ENCODE measurements at regions not wholly inside any gene's neighbourhood (a gene's known extent, or its start where the extent isn't known, plus 50 kb on each side); places are given as distances from the start of the nearest gene placed in this dataset.

DNA sequence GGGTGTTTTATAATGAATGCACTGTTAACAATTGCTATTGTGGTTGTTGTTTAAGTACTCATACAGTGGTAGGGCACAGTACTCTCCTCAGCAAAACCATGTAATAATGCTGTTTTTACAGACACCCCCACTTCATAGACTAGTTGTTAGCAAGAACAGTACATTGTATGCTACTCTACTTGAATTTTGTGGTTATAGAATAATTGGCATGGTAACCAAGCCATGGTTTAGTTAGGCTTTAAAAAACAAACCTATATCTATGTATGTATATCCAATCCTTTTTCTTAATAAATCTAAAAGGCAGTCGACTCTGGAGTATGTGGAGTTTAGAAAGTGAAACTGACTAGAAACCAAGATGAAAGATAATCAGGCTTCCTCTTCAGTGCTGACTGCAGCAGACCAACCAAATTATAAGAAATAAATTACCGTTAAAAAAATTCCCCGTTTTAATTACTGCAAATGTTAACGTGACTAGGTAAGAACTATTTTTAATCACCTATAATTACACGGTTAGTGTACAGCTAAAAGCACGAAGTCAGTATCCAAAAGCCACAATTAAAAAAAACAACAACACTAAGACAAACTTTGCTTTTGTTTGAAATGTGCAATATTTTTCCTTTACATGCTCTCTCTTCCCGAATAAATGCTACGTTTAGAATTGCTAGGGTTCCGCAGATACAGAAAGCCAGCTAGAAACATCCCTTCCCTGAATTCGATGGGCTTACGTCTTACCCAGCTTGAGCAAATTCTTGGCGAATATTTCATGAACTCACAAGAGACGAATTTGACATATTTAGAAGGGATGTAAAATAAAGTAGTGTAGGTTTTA is 113.3 kb upstream of the SERTAD2 start:
- Mint-ChIP-seq H3K27me3 (ENCODE audit: low read depth) (peaks cover 59% of the 10 kb centered on the region), H3K36me3 (no peaks in the 10 kb centered on the region), H3K27ac (no peak overlapping the region), H3K4me3 (peak overlapping the region; percentile 94), H3K4me1 (peaks cover 23% of the 10 kb centered on the region), H3K9me3 (0 out of 2 replicates have a peak, but pooled peaks cover 4% of the 10 kb centered on the region)
- ChIA-PET CTCF (interaction anchor here (0.8 to 1.6 kb wide), 7 partner anchors 15 to 142 kb away, joined by 3 to 12 read pairs (median 4); partner anchors contain the start of gene SERTAD2), POLR2A (interaction anchor here (0.8 to 1.7 kb wide), 2 partner anchors 16 to 80 kb away, joined by 3 to 8 read pairs; no protein-coding TSS in a partner anchor)
- DNase-seq (ENCODE audit: low spot score) = no peak
- TF ChIP-seq NFE2L1 (CRISPR knock-in tag; IDR thresholded peaks at IDR 0.05) = no peak
- no peak for TF ChIP-seq ZNF423 (CRISPR knock-in tag; IDR thresholded peaks at IDR 0.05)
- TF ChIP-seq, protein P1, sequence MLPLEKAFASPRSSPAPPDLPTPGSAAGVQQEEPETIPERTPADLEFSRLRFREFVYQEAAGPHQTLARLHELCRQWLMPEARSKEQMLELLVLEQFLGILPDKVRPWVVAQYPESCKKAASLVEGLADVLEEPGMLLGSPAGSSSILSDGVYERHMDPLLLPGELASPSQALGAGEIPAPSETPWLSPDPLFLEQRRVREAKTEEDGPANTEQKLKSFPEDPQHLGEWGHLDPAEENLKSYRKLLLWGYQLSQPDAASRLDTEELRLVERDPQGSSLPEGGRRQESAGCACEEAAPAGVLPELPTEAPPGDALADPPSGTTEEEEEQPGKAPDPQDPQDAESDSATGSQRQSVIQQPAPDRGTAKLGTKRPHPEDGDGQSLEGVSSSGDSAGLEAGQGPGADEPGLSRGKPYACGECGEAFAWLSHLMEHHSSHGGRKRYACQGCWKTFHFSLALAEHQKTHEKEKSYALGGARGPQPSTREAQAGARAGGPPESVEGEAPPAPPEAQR (CRISPR knock-in tag; IDR thresholded peaks at IDR 0.05) = no peak
- TF ChIP-seq, protein P2, sequence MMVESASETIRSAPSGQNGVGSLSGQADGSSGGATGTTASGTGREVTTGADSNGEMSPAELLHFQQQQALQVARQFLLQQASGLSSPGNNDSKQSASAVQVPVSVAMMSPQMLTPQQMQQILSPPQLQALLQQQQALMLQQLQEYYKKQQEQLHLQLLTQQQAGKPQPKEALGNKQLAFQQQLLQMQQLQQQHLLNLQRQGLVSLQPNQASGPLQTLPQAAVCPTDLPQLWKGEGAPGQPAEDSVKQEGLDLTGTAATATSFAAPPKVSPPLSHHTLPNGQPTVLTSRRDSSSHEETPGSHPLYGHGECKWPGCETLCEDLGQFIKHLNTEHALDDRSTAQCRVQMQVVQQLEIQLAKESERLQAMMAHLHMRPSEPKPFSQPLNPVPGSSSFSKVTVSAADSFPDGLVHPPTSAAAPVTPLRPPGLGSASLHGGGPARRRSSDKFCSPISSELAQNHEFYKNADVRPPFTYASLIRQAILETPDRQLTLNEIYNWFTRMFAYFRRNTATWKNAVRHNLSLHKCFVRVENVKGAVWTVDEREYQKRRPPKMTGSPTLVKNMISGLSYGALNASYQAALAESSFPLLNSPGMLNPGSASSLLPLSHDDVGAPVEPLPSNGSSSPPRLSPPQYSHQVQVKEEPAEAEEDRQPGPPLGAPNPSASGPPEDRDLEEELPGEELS (CRISPR knock-in tag; IDR thresholded peaks at IDR 0.05) = no peak
- TF ChIP-seq, protein P3, sequence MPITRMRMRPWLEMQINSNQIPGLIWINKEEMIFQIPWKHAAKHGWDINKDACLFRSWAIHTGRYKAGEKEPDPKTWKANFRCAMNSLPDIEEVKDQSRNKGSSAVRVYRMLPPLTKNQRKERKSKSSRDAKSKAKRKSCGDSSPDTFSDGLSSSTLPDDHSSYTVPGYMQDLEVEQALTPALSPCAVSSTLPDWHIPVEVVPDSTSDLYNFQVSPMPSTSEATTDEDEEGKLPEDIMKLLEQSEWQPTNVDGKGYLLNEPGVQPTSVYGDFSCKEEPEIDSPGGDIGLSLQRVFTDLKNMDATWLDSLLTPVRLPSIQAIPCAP (CRISPR knock-in tag; IDR thresholded peaks at IDR 0.05) = no peak
- TF ChIP-seq, protein P4, sequence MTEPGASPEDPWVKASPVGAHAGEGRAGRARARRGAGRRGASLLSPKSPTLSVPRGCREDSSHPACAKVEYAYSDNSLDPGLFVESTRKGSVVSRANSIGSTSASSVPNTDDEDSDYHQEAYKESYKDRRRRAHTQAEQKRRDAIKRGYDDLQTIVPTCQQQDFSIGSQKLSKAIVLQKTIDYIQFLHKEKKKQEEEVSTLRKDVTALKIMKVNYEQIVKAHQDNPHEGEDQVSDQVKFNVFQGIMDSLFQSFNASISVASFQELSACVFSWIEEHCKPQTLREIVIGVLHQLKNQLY (CRISPR knock-in tag; IDR thresholded peaks at IDR 0.05) = no peak
- TF ChIP-seq, protein P5, sequence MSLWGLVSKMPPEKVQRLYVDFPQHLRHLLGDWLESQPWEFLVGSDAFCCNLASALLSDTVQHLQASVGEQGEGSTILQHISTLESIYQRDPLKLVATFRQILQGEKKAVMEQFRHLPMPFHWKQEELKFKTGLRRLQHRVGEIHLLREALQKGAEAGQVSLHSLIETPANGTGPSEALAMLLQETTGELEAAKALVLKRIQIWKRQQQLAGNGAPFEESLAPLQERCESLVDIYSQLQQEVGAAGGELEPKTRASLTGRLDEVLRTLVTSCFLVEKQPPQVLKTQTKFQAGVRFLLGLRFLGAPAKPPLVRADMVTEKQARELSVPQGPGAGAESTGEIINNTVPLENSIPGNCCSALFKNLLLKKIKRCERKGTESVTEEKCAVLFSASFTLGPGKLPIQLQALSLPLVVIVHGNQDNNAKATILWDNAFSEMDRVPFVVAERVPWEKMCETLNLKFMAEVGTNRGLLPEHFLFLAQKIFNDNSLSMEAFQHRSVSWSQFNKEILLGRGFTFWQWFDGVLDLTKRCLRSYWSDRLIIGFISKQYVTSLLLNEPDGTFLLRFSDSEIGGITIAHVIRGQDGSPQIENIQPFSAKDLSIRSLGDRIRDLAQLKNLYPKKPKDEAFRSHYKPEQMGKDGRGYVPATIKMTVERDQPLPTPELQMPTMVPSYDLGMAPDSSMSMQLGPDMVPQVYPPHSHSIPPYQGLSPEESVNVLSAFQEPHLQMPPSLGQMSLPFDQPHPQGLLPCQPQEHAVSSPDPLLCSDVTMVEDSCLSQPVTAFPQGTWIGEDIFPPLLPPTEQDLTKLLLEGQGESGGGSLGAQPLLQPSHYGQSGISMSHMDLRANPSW (CRISPR knock-in tag; conservative IDR thresholded peaks at IDR 0.05; ENCODE audit: low read depth) = no peak
- no peak for TF ChIP-seq FOXP1 (CRISPR knock-in tag; IDR thresholded peaks at IDR 0.05; ENCODE audit: borderline replicate concordance)
- TF ChIP-seq, protein P6, sequence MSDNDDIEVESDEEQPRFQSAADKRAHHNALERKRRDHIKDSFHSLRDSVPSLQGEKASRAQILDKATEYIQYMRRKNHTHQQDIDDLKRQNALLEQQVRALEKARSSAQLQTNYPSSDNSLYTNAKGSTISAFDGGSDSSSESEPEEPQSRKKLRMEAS (CRISPR knock-in tag; IDR thresholded peaks at IDR 0.05) = no peak
- TF ChIP-seq CREB1 (CRISPR knock-in tag; IDR thresholded peaks at IDR 0.05) = no peak
- TF ChIP-seq, protein P7, sequence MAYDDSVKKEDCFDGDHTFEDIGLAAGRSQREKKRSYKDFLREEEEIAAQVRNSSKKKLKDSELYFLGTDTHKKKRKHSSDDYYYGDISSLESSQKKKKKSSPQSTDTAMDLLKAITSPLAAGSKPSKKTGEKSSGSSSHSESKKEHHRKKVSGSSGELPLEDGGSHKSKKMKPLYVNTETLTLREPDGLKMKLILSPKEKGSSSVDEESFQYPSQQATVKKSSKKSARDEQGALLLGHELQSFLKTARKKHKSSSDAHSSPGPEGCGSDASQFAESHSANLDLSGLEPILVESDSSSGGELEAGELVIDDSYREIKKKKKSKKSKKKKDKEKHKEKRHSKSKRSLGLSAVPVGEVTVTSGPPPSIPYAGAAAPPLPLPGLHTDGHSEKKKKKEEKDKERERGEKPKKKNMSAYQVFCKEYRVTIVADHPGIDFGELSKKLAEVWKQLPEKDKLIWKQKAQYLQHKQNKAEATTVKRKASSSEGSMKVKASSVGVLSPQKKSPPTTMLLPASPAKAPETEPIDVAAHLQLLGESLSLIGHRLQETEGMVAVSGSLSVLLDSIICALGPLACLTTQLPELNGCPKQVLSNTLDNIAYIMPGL (CRISPR knock-in tag; IDR thresholded peaks at IDR 0.05) = no peak
- no peak for TF ChIP-seq MYBL2 (CRISPR knock-in tag; IDR thresholded peaks at IDR 0.05)
- TF ChIP-seq, protein P8, sequence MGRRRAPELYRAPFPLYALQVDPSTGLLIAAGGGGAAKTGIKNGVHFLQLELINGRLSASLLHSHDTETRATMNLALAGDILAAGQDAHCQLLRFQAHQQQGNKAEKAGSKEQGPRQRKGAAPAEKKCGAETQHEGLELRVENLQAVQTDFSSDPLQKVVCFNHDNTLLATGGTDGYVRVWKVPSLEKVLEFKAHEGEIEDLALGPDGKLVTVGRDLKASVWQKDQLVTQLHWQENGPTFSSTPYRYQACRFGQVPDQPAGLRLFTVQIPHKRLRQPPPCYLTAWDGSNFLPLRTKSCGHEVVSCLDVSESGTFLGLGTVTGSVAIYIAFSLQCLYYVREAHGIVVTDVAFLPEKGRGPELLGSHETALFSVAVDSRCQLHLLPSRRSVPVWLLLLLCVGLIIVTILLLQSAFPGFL (CRISPR knock-in tag; IDR thresholded peaks at IDR 0.05; ENCODE audit: borderline replicate concordance) = no peak
- no peak for TF ChIP-seq RELA (CRISPR knock-in tag; IDR thresholded peaks at IDR 0.05; ENCODE audit: borderline replicate concordance)
- no peak for TF ChIP-seq OVOL2 (CRISPR knock-in tag; IDR thresholded peaks at IDR 0.05; ENCODE audit: borderline replicate concordance)
- TF ChIP-seq, protein P9, sequence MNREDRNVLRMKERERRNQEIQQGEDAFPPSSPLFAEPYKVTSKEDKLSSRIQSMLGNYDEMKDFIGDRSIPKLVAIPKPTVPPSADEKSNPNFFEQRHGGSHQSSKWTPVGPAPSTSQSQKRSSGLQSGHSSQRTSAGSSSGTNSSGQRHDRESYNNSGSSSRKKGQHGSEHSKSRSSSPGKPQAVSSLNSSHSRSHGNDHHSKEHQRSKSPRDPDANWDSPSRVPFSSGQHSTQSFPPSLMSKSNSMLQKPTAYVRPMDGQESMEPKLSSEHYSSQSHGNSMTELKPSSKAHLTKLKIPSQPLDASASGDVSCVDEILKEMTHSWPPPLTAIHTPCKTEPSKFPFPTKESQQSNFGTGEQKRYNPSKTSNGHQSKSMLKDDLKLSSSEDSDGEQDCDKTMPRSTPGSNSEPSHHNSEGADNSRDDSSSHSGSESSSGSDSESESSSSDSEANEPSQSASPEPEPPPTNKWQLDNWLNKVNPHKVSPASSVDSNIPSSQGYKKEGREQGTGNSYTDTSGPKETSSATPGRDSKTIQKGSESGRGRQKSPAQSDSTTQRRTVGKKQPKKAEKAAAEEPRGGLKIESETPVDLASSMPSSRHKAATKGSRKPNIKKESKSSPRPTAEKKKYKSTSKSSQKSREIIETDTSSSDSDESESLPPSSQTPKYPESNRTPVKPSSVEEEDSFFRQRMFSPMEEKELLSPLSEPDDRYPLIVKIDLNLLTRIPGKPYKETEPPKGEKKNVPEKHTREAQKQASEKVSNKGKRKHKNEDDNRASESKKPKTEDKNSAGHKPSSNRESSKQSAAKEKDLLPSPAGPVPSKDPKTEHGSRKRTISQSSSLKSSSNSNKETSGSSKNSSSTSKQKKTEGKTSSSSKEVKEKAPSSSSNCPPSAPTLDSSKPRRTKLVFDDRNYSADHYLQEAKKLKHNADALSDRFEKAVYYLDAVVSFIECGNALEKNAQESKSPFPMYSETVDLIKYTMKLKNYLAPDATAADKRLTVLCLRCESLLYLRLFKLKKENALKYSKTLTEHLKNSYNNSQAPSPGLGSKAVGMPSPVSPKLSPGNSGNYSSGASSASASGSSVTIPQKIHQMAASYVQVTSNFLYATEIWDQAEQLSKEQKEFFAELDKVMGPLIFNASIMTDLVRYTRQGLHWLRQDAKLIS (CRISPR knock-in tag; IDR thresholded peaks at IDR 0.05; ENCODE audit: borderline replicate concordance) = no peak
- TF ChIP-seq JUN (CRISPR knock-in tag; IDR thresholded peaks at IDR 0.05) = no peak
- TF ChIP-seq GABPB1 (CRISPR knock-in tag; IDR thresholded peaks at IDR 0.05) = no peak
- TF ChIP-seq ETV6 (CRISPR knock-in tag; IDR thresholded peaks at IDR 0.05) = no peak
- TF ChIP-seq SOX15 (CRISPR knock-in tag; IDR thresholded peaks at IDR 0.05) = no peak
- ATAC-seq = no peak

Measured in WTC11 (cell line).